CD4-positive, alpha-beta T cell treated with Interleukin-6 at 100 ng/mL for 8 hours (primary cell): ENCODE measurements at regions not wholly inside any gene's neighbourhood (a gene's known extent, or its start where the extent isn't known, plus 50 kb on each side); places are given as distances from the start of the nearest gene placed in this dataset.

Experiments
- DNase-seq: peaks from one replicate; pipeline ENCODE4 v3.0.0-alpha.2; 2020; ENCODE audit warnings: mixed read lengths, low spot score

DNA sequence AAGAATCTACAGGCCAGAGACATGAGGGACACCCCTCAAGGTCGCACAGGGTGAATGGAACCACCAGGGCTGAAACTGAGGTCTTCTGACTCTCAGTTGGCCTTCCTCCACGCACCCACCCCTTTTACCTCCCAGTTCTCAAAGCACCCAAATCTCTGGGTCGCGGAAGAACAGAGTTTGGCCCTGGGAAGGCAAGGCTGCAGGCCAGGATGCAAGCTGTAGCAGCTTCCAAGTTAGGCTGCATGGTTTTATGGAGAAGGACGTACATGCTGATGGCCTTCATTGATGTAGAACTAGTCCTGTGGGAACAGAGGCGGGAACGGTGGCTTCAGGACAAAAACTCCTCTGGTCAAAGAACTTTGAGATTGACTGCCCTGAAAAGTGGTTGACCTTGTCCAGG is 143.5 kb upstream of the B3GAT1 start:
- no peak for DNase-seq

DNA sequence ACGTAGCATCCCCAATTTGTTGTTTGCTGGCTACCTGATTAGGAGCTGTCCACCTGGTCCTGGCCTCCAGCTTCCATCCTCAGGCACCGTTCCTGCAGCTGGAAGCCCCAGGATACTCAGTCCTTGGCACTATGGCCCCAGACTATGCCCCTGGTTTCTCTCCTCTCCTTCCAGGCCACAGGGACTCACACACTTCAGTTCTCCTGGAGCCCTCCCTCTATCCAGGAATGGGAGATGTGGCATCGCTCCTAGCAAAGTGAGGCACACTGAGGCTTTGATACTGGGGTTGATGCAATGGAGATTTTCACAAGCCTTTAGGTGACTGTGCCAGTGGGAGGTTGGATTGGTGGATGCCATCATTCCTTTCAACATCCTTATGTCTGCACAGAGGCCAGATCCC is 142.8 kb upstream of the B3GAT1 start:
- no peak for DNase-seq

DNA sequence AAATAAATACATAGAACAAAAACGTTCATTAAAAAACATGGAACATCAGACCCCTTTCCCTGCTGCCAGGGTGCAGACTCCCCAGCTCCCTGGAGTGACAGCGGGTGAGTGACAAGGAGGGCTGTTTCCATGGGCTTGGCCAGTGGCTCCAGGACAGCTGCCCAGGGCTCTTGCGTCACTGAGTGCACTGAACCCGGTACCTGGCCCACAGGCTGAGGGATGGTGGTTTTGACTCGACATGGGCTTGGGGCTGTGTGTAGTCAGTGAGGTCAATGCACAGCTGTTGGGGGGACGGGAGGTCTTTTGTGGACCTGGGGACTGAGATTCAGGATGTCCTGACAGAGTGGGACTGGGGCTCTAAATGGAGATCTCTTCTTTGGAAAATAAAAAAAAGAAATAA is 142.1 kb upstream of the B3GAT1 start:
- no peak for DNase-seq

DNA sequence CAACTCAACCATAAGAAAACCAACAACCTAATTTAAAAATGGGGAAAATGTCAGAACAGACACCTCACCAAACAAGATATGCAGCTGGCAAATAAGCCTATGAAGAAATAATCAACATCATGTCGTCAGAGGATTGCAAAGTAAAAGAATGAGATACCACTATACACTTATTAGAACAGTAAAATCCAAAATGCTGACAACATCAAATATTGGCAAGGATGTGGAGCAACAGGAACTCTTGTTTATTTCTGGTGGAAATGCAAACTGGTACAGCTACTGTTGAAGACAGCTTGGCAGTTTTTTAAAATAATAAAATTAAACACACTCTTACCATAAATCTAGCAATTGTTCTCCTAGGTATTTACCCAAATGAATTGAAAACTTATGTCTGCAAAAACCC is 140.7 kb upstream of the B3GAT1 start:
- DNase-seq = no peak

DNA sequence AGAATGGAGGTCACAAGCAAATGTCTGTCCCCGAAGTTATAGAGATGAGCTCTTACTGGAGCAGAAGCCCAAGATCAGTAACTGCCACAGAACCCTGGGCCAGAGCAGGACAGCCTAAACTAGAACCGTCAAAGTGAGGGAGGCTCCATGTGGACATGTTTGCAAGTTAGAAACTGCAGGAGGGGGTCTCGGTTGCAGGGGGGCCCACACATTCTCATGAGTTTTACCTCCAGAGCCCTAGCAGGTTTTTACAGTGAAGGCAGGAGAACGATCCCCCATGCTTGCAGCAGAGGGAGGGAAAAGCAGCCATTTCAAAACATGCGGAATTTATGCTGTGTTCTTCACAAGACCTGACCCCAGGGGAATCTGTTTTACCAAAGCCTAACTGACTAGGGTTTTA is 133.5 kb upstream of the B3GAT1 start:
- no peak for DNase-seq

DNA sequence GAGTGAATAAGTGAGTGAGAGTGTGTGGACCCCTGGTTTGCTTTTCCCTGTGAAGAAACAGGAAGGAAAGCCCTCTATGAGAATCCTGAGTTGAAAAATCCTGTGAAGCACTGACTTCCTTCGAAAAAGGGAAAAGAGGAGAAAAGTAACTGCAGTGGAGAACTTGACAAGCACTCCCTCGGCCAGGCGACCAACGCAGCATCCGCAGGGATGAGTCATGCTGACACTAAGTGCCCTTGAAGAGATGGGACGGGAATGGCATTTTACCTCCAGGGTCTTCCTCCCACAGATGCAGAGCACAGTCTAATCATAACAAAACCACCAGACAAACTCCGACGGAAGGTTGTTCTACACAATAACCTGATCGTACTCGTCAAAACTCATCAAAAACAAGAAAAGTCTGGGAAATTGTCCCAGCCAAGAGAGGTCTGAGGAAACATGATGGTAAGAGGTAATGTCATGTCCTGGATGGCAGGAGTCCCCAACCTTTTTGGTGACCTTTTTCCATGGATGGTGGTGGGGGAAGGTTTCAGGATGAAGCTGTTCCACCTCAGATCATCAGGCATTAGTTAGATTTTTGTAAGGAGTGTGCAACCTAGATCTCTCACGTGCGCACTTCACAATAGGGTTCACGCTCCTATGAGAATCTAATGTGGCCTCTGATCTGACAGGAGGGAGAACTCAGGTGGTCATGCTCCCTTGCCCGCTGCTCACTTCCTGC is 132.2 kb upstream of the B3GAT1 start:
- no peak for DNase-seq

DNA sequence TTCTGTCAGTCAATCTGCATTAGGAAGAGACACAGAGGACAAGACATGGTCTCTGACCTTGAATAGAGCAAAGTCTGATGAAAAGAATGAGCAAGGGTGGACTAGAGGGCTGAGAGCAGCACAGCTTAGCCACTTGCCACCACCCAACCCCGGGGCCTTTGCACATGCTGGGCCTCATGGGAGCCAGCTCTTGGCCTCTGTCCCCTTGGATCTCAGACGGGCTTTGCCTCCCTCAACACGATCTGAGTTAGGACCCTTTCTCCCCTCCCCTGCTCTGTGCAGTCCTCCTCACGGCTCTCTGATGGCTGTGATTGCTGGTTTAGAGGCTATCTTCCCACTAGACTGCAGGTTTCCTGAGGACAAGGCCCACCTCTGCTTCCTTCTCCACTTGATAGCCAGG is 131.6 kb upstream of the B3GAT1 start:
- no peak for DNase-seq

DNA sequence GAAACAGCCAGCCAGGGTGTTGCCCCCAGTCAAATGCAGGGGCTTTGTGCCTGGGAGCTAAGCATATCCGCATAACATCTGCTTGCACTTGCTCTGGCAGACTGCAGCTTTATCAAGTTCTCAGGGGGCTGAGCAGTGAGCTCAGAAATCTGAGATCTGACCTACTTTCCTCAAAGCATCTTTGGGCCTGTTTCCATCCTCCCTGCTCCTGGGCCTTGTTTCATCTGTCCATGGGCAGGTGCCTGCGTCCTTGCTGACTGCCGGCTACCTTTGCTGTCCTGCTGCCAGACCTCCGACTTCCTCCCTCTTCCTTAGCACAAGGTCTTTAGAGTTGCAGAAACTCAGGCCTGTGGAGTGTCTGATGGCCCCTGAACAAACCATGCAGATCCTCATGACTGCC is 131.2 kb upstream of the B3GAT1 start:
- DNase-seq = no peak

DNA sequence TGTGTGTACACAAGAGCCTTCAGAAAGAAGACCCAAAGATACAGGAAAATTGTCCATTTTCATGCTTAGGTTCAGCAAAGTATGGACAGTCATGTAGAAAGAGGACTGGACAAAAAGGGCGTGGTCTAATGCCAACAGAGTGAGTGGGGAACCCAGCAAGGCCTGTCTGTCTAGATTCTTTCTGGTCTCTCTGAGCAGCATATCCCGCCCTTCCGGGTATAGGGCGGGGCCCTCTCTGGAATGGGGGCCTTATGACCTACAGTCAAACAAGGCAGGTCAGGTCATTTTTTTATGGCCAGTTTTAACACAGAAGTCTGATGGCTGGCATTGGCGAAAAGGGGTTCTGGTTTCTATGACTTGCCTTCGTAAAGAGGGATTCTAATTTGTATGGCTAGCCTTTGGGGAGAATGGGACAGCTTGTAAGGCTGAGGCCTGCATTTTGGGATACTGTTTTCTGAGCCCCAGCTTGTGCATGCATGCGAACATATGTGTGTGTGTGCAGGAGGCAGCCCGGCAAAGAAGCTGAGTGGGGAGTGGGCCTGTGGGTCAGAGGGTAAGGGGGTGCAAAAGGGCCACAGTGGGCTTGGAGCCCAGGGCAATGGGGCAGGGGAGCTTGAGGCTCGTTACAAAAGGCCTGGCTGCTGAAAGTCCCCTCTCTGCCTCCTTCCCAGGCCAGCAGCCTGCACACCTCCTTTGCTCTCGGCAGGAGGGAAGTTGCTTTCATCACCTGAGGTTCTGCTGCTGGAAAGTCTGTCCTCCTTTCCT is 130.5 kb upstream of the B3GAT1 start:
- no peak for DNase-seq

DNA sequence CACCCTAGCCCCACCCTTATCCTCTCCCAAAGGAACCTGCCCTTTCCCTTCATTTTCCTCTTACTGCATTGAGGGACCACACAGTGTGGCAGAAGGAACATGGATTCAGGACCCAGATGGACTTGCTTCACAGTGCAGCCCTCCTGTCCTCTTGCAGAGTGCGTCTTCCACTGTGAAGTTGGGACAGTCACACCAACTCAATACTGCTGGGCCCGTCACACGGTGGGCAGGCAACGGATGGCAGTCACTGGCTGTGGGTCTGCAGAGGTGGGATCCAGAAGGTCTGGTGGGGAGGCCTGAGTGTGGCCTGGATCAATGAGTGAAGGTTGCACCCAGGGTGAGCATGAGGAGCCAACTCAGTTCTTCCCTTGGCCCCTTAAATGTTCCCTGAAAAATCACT is 129.9 kb upstream of the B3GAT1 start:
- no peak for DNase-seq

DNA sequence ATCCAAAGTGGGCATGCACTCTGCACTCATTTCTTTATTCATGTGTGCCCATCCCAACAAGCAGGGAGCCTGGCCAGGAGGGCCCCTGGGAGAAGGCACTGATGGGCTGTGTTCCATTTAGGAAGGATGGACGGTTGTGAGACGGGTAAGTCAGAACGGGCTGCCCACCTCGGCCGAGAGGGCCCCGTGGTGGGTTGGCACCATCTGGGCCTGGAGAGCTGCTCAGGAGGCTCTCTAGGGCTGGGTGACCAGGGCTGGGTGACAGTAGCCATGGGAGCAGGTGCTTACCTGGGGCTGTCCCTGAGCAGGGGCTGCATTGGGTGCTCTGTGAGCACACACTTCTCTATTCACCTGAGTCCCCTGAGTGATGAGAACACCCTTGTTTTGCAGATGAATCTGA is 129.3 kb upstream of the B3GAT1 start:
- DNase-seq = no peak

DNA sequence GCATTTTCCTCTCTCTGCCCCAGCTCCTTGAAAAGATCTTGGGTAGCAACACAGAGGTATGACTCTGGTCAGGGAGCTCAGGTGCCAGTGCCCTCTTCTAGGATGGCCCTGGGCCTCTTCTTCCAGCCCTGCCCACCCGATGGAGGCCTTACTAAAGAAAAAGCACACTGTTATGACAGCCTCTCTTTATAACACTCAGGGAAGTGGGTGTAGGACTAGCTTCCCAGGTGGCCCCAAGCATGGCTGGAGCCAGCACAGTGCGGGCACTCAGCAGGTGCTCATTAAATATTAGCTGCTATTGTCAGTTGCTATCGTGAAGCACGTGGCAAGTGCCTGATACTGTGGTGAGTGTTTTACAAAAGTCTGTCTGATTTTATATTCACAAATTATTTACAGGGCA is 127.2 kb upstream of the B3GAT1 start:
- no peak for DNase-seq

DNA sequence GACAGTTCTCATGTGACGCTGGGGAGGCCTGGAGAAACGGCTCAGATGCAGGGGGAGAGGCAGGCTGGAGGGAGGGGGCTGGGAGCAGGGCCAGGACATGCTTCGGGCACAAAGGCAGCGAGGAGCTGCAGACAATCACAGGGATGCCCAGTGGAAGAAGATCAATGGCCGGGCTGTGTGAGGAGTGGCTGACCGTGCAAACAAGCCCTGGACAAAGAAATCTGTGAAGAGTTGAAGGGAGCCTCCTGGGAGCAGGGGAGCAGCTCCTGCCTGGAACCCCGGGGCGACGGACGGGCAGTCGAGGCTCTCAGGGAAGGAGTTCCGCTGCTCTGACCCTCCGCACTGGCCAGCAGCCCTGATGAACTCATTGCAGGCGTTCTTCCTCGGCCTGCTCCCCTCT is 126.7 kb upstream of the B3GAT1 start:
- DNase-seq = no peak

DNA sequence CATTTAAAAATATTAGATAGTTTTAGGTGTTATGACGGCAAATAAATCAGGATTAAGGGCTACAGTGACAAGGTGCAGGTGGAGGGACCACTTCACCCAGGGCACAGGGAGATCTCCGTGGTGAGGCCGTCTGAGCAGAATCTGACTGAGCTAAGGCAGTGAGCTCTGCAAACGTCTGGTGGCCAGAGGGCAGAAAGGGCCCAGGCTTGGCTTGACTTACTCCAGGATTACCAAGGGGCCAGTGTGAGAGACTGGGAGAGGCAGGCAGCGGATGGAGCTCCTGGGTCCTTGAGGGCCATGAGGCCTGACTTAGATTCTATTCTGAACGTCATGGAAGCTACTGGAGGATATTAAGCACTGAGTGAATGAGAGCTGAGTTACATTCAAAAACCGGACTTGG is 125.9 kb upstream of the B3GAT1 start:
- no peak for DNase-seq

DNA sequence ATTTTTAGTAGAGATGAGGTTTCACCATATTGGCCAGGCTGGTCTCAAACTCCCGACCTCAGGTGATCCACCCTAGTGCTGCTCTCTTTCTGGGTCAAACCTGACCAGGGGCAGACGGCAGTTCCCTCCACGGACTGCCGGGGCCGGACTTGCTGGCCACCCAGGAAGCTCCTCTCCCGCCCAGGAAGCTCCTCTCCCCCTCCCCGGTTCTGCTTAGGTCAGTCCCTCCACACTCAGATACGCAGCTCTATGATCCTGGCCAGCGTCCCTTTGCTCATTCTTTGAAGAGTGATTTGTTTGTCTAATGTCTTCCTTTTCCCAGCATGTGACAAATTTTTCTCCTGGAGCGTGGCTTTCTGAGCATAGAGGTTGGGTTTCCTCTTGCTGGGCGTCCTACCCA is 125.3 kb upstream of the B3GAT1 start:
- no peak for DNase-seq

DNA sequence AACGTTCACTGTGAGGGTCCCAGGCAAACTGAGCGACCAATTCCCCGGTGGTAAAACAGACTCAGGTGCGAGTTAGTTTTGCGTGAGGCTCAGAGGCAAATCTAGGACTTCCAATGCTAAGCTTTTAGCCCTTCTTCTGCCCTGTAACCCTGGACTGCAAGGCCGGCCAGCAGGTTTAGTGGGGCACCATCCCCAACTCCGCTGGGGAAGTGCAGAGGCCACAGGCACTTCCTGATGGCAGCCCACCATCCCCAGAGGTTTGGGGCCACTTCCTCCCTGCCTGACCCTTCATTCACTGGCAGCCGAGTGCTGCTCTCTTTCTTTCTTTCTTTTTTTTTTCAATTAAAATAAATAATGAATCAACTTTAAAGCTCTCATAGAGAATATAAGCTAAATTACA is 124.6 kb upstream of the B3GAT1 start:
- DNase-seq = no peak

DNA sequence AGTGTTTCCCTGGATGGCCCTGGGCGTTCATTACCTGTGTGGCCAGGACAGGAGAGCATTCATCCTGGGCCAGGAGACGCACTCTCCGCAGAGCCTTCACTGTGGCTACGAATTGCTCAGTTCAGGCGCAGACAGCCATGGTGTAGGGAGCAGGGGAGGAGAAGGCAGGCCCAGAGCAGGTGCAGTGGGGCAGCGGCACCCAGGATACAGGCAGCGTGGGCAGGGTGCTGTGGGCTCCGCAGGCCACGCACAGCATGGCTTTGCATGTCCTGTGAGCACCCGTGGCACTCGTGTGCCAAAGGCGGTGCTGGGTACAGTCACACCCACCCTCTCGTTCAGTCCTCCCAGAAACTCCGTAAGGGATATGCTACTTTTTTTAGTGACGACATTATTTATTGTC is 124.2 kb upstream of the B3GAT1 start:
- no peak for DNase-seq

DNA sequence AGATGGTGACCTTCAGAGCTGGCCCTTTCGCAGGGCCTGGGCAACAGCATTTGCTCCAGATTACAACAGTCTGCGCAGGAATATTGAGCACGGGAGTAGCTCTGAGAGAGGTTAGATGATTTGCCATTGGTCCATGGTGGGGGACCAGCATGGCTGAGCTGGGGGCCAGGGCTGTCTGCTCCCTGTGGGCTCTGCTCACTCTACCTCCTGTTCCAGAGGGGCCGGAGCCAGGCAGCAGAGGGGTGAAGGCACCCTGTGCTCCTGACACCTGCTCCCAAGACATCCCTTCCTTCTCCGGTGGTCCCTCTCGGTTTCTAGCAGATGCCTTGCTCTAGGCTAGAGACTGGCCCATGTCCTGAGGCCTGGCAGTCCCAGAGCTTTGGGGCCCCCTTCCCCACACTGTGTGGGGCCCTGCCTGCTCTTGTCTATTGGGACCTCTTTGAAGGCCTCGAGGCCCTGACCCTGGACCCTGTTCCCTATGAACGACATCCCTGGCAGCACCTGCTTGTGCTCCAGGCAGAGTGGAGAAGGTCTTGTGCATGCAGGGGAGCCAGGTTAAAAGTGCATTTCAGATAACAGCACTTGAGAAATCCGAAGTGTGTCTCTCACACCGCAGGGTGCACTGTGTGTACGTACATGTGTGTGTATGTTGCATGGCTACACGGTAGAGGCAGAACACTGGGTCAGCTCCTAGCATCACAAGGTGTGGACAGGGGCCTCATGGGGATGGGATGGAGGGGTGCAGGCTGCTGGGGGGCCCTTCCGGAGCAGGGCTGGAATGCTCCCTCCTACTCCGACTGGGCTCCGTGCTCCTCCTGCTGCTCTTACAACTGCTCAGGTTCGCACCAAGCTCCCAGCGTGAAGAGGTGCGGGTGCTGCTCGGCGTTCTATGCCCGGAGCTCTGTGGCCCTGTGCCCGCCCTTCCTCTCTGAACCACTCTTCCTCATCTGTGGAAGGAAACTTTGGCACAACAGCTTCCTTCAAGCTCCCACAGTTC is 123.3 kb upstream of the B3GAT1 start:
- DNase-seq = no peak

DNA sequence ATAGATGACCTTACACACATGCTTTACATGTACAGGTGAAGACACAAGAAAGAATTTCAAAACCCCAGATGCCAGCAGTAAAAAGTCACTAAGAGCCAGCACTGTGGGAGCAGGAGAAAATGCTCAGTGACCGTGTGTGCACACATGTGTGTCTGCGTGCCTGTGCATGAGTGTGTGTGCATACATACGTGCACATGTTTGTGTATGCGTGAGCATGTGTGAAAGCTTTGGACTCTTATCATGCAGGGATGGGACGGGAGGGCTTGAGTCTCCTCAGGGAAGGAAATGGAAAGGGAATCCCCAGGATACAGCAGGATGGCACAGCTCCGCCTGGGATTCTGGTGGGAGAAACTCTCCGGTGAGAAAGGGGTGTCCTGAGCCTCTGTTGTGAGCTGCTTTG is 121.5 kb upstream of the B3GAT1 start:
- no peak for DNase-seq

DNA sequence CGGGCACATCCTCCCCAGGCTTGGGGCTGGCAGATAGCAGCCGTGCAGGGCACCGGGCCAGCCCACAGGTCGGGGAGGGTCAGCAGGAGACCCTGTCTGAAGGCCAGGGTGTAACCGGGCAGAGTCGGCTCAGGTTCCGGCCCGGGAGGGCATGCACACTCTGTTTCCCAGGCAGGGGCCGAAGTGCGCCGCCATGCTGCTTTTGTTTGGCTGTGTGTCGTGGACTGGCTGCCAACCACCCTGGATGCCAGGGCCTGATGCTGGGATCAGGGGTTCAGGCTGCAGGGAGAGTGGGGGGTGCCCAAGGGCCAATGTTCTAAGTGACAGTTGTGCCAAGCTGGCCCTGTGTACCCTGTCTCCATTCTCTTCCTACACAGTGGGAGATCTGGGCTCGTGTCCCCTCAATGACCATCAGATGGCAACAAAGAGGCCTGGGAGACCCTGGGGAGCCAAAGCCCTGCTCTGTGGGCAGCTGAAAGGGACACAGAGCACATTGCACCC is 120.9 kb upstream of the B3GAT1 start:
- DNase-seq = no peak

DNA sequence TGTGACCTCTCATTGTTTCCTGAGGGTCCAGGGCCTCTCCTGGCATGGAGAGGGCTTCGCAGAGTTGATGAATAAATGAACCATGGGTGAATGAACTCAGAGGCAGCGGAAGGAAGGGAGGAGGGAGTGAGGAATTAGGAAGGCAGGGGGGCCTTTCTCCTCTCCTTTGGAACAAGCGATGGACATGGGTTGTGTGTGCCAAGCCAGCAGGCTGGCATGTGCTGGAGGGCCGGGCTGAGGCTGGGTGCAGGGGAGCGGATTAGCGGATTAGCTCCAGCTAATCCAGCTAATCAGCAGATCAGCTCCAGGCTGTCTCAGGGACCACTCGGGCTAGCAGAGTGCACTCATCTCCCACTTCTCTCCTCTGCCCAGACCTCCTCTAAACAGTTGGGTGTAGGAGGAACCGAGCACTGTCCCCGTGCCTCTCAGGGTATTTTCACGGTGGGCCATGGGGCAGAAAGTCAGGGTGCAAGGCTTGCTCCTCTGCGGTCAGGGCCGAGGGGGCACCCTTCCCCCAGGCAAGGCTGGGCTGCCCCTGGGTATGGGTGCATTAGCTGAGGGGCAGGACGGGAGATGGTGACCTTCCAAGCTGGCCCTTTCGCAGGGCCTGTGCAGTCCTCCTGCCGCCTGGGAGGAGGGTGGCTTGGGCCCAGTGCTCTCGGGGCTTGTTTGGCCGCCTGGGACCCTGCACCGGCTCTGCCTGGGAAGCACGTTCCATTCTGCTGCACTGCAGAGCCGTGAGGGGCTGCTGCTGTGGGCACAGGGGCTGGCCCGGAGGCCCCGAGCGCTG is 120.3 kb upstream of the B3GAT1 start:
- no peak for DNase-seq
